Endometrial microvascular endothelial cells (primary cell): ENCODE measurements at regions not wholly inside any gene's neighbourhood (a gene's known extent, or its start where the extent isn't known, plus 50 kb on each side); places are given as distances from the start of the nearest gene placed in this dataset.

Experiments used
- in situ Hi-C: cut with HindIII; loops from 2 replicates; pipeline ENCODE4 v1.10.0; 2017; ENCODE audit warnings: low sequenced_read_pairs, low pct_unique_long_range_greater_than_20kb; ENCODE audit errors: inconsistent ontology term

DNA sequence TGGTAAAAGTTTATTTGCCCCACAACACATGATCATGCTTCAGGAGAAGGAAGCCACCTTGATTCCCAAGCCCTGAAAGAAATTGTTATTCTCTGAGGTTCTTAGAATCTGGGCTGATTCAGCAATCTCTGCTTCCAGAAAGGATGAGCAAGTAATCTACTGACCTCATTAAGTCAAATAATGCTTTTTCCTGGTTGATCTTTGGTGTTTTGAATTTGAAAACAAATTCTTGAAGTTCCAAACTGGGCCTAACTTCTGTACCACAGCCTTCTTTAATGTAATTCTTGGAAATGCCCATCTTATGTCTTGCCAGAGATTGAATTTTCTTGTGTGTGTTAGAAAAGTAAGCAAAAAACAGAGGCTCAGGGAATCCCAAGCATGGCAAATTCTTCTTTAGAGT, 319.2 kb upstream of the DDHD1 start:
- in situ Hi-C loops = no loop called here

DNA sequence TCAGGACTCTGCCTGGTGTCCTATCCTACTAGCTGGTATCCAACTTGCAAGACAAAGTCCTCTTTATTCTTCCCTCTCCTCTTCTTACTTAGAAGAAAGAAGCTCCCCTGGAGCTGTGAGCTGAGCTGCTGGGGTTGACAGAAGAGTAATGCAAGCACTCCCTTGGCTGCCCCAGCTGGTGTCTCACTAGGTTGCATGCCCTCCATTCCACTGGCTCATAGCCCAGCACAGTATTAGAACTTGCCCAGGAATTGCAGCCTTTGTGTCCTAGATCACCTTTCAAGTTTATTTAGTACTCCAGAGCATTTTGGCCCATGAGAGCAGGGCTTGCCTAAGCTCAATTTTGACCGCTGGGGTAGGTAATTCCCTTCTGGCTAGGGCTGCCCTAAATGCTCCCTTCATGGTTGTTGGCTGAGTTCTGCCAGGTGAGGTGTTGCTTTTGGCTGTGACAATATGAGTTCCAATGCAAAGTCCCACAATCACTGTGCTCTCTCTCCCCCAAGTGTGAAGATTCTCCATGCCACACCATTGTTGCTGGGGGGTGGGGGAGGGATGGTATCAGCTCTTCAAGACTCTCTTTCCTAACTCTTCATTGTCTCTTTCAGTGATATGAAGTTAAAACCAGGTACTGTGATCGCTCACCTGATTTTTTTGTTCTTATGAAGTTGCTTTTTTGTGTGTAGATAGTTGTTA, 317.4 kb upstream of the DDHD1 start:
- in situ Hi-C loops = no loop called here

DNA sequence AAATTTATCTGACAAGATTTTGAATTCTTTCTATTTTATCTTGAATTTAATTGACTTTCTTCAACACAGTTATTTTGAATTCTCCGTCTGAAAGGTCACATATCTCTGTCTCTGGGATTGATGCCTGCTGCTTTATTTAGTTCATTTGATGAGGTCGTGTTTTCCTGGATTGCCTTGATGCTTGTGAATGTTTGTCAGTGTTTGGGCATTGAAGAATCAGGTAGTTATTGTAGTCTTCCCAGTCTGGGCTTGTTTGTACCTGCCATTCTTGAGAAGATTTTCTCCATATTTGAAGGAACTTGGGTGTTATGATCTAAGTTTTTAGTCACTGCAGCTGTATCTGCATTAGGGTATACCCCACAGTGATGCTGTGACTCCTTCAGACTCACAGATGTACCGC, 315.8 kb upstream of the DDHD1 start:
- in situ Hi-C loops = no loop called here

DNA sequence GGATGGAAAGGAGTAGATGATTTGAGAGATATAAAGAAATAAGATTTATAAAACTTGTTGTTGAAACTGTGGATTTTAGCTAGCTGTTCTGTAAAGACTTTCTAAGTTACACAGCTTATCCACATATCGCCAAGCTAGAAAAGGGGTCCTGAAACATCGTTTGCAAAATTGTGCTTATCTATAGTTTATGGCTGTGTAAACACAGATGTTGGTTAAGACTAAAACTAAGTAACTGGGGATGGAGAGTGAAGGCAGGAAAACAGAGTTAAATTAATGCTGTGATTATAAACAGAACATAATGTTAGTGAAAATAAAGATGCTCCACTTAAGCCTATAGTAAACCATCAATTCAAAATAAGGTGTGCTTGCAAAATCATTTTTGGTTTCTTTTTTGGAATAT, 311.3 kb upstream of the DDHD1 start:
- in situ Hi-C loops = no loop called here

DNA sequence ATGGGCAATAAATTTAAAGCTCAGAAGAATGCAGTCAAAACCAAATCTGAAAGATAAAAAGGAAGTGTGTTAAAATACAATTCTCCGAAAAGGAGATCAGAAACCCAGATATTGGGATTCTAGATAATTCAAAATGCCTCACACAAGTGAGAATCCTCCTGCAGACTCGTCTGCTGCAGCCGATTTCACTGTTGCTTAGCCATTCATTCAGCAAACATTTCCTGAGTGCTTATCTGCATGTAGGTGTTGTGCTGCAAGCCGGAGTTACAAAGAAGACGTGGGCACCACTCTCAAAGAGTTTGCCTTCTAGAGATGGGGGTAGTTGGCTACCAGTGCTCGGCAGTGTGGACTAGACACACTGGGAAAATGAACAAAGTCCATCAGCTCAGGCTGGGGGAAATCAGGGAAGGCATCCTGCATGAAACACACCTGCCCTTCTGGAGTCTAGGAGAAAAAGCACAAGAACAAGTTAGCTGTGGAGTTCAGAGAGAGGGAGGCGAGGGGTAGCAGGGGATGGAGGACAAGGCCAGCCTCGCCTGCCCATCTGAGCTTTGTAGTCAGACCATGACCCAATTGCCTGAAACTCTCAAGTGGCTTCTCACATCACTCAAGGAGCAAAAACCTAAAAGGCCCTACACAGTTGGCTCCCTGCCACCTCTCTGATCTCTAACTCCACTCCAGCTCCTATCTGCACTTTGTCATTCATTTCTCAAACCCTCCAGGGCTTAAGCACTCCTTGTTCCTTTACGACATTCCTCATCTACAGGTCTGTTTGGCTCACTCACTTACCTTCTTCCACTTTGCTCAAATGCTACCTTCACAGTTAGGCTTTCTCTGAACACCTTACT, 310.0 kb upstream of the DDHD1 start:
- in situ Hi-C loops = no loop called here

DNA sequence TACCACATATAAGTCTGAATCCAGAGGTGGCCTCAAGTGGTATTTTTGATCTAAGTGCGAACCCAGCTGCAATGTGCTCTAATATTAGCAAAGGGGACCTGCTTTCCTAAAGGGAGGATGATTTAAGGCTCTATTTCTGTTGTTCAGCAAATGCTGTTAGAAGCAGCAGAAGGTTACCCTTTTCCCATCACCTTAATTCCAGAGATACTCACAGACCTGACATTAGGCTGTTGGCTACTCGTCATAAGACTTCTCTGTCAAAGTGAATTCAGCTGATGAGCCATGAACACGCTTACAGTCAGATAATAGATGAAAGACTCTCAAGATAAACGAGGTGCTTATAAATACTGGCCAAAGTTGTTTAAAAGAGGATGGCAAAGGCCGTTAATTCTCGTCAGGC, 308.7 kb upstream of the DDHD1 start:
- in situ Hi-C loops = no loop called here

DNA sequence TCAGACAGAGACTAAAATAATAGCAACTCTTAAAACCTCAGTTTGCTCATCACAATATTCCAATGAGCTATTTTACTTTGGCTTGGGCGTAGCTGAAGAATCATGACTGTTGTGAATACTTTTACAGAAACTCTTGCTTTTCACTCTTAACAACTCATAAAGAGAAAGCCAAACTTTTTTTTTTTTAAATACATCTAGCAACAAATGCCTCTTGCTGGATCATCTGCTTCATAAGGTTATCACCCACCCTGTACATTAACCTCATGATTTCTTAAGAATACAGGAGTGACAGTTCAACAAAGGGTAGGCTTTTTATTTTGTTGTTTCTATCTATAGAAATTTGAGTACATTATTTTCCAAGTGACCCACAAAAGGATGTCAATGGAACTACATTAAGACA, 307.4 kb upstream of the DDHD1 start:
- in situ Hi-C loops = no loop called here

DNA sequence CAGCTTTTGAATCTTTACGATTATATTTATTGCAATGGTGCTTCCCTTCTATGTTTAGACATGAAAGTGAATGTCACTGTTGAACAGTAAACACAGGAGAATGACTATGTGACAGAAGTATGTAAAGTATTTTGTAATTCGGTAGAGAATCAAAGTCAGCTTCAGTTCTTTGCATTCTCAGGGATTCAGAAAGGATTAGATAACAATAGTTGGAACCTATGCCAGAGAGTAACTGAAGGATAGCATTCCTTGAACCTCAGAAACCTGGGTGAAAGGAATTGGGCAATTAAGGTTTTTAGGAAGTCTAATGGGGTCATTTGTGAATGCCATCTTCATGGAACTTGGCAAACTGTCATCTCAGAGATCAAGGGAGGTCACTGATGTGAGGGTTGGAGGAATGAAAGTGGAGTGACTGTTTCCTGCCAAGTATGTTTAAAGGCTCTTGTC, 305.3 kb upstream of the DDHD1 start:
- in situ Hi-C loops = no loop called here

DNA sequence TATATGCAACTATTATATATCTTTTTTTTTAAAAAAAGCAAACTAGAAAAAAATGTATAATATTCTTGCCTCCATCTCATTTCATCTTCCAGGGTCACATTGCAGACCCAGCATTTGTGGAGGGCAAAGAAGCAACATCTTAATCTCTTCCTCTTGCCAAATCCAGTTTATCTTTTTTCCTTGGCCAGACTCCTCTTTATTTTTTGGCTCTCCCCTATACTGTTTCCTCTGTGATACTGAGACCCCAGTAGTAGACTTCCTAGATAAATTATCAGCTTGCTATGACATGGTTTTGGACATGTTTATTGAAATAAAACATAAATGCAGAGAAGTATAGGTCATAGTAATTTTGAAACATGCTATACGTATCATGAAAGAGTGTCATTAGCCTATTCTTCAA, 303.8 kb upstream of the DDHD1 start:
- in situ Hi-C loops = no loop called here

DNA sequence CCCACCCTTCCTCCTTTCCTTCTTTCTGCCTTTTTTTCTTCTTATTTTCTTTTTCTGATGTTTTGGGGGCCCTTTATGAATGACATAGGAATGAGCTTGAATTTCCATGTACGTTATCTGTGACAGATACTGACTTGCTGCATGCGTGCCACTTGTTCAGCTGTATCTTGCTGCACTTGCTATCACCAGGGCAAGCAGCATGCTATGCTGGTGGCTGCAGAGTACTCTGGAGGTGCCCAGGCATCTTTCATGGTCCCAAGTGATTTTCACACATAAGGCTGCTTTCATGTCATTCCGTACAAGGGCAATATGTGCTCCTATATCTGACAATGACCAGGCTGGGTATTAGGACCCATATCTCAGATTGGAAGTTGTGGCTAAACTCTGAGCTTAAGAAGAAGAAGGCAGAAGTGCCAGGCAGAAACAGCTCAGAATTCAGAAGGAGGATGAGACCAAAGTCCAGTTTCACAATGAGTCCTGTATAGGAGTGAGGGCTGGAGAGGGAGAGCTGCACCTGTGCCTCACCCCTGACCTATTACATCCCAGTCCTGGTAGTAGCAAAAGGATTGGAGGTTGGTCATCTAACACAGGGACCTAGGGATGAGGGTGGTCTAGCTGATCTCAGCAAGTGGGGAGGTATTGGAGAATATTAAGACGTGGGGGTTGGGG, 299.0 kb upstream of the DDHD1 start:
- in situ Hi-C loops = no loop called here

DNA sequence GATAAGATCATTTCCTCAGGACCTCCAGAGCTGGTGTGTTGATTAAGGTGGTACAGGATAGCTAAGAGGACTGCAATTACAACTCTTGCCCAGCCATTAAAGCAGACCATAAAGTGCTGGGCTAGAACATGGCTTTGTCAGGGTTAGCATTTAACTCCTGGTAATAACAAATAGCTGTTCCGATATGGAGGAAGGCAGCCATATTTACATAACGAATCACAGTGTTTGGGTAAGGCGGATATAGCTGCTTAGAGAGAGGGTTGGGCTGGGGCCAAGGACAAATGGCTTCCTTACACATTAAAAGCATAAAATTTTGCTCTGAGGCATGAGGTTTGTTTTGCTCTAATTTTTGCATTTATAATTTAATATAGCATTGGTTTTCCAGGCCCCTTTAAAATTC, 297.7 kb upstream of the DDHD1 start:
- in situ Hi-C loops = no loop called here

DNA sequence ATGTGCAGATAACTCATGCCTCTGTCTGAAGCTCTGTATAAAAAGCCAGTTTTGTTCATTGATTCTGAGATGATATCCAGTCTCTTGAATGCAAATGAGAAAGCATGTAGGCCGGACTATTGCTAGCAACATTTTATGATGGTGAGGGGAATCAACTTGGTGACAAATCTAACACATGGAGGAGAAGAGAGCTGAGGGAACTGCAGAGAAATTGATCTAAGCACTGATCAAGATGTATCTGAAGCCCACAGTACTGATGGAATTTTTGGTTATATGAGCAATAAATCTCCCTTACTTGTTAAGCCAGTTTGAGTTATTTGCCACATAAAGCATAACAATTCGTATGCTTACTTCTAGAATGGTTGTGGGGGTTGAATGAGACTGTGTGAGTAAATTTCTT, 295.6 kb upstream of the DDHD1 start:
- in situ Hi-C loops = loop anchor here (25.0 kb wide), 1 partner anchor 889 kb away; no protein-coding TSS in a partner anchor

DNA sequence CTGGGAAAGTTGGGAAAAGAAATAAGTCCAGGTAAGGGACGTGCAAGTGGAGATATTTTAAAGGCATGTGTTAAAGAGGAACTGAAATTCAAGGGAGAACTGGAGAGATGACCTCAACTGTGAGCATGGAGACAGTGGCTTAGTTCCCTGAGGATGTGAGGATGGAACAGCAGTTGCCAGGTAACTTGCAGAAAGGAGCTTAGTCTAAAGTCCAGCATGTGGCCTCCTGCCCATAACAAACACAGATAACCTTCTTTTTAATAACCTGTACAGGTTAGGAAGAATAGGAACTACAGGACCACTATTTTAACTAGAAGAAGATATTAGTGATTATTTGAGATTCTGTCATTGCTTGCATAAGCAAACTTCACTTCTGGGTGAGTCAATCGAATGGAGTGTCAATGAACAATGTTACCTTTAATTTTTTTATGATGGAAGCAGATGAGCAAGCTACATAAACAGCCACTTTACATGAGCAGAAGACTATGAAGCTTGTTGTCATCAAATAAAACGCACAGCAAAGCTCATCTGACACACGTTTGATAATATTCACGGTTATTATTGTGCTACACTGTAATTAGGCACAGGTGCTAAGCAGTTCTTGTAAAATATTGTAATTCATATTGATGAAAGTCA, 291.7 kb upstream of the DDHD1 start:
- in situ Hi-C loops = loop anchor here (25.0 kb wide), 1 partner anchor 893 kb away; no protein-coding TSS in a partner anchor

DNA sequence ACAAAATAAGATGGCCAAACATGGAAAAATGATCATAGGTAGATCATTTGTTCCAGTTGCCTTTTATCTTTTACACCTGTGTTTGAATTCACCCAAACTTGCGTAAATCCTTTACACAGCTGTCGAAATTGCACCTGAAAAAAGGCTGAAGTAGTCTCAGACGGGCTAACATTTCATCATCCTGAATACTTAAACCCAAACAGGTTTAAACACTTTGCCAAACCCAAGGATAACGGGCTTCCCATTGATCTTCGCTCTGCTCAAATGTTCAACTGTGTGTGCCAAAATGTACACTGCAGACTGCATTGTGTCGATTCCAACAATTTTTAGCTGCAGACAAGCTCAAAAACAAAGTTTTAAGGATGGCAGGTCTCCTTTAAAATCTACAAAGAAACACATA, 288.7 kb upstream of the DDHD1 start:
- in situ Hi-C loops = loop anchor here (25.0 kb wide), 1 partner anchor 896 kb away; no protein-coding TSS in a partner anchor

DNA sequence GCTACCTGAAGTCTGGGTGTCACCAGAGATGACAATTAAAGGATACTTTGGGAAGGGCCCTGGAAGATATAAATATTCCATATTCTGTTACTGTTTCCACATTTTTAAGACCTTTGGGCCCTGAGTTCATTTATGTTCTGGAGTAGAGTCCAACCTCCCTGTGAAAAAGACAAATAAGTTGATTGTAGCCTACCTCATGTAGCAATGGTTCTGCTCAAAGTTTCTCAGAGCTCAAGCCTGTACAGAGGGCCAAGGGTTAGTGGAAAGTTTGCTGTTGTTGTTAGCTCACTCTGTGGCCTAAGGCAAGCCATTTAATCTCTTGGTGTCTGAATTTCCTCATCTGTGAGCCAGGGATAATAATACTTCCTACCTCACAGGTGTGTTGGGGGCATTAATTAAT, 284.7 kb upstream of the DDHD1 start:
- in situ Hi-C loops = loop anchor here (25.0 kb wide), 1 partner anchor 899 kb away; no protein-coding TSS in a partner anchor

DNA sequence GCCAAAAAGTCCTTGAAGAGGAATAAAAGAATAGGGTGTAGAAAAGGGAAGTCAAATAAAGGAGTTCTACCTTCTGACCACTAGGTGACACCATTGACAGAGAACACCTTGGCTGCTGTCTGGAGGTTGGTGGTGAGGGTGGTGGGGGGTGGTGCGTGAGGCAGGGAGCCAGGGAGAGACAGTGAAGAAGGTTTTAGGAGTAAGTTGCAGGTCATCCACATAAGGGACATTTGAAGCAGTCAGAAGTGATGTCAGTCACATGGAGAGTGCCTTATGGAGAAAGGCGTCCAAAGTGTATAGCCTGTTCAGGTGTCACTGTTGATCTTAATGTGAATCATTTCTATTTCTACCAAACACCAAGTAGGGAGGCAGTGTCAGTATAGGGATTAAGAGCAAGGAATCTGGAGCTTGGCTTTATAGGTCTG, 279.3 kb upstream of the DDHD1 start:
- in situ Hi-C loops = loop anchor here (25.0 kb wide), 1 partner anchor 905 kb away; no protein-coding TSS in a partner anchor

DNA sequence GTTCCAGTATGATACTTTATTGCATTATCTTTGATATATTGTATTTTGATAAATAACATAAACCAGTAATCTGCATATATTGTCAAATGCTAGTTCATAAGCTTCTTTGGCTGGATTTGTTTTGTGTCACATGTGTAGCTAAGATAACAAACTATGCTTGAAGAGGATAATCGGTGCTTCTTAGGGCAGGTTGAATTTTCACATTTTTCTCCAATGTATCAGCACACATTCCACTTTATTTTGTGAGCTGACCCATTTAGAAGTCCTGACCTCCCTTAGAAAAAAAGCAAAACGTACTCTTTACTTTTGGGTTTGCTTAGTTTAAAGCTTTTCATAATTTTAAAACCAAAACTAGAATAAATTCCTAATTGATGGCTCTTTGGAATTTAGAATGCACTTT, 277.7 kb upstream of the DDHD1 start:
- in situ Hi-C loops = loop anchor here (25.0 kb wide), 1 partner anchor 906 kb away; no protein-coding TSS in a partner anchor

DNA sequence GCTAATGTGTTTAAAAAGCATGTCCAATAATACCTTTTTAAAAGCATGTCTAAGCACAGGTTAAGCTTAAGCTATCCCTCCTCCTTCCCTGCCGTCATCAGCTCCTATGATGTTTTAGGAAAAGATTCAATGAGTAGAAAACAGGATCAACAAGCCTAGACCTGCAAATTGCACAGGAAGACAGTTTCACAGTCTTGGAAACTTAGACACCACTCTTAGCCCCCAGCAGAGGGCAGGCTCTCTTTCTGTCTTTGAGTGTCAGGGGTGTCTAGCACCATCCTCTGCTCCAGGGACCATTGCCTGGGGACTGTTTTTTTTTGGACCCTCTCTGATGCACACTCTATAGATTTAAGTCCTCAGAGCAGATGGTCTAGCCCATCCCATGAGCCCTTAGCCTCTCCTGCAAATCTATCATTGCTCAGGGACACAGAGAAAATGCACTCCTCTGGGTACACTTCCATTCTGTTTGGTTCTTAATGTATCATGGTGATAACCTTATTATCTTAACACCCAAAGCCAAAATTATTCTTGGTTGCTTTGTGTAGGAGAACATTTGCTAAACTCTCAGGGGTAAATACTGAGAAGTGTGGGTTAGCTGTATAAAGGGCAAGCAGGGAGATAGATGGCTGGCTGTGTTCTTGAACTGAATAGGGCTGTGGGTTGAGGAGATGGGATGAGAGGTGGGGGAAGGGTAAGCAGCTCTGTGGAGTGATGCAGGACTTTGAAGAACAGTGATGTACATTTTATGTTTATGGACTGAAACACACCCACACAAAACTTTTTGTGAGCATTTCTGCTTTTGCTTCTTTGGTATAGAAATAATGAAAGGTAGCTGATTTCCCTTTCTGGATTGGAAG, 259.9 kb upstream of the DDHD1 start:
- in situ Hi-C loops = no loop called here
